Stomach (tissue), 8 donors: ENCODE measurements at regions not wholly inside any gene's neighbourhood (a gene's known extent, or its start where the extent isn't known, plus 50 kb on each side); places are given as distances from the start of the nearest gene placed in this dataset.
A peak's percentile ranks its signal among the peaks of the same experiment; 100 is the strongest.

Source experiments
- DNase-seq, 2 donors: peaks; one replicate each; pipeline versions ENCODE4 v3.0.0 to v3.0.0-alpha.2; 2013 to 2019
- H3K27ac ChIP-seq, 5 donors: fragments of 200-600 bp in 4 of 5; sonication (generic) in 4 of 5; one replicate each; pipeline ENCODE4 v1.5.1; 2013 to 2019; ENCODE audit warnings: mild to moderate bottlenecking in 1 of 5, moderate library complexity in 1 of 5
- H3K27me3 ChIP-seq, 3 donors: fragments of 200-600 bp; sonication (generic); one replicate each; pipeline ENCODE4 v1.5.1; 2017 to 2019; ENCODE audit warnings: mixed run types in 1 of 3
- H3K36me3 ChIP-seq, 4 donors: fragments of 200-600 bp; sonication (generic); 1 replicate in 3 of 4; 2 replicates in 1 of 4; pipeline ENCODE4 v1.5.1; 2016 to 2019
- H3K4me1 ChIP-seq, 4 donors: fragments of 200-600 bp; sonication (generic); one replicate each; pipeline ENCODE4 v1.5.1; 2016 to 2019
- H3K4me3 ChIP-seq, 4 donors: fragments of 200-600 bp; sonication (generic) in 3 of 4; one replicate each; pipeline ENCODE4 v1.5.1; 2016 to 2019; ENCODE audit warnings: mild to moderate bottlenecking in 1 of 4
- H3K9me3 ChIP-seq, 4 donors: fragments of 200-600 bp; sonication (generic); one replicate each; pipeline ENCODE4 v1.5.1; 2016 to 2019
- CTCF ChIP-seq, 7 experiments: fragments of 450-650 bp in 4 of 7; fragments of 200-600 bp in 3 of 7; sonication (generic) in 3 of 7; IDR thresholded peaks; one replicate each; pipeline ENCODE4 v1.5.1; 2016 to 2019; ENCODE audit warnings: antibody characterized with exemption in 7 of 7, control low read depth in 2 of 7, mild to moderate bottlenecking in 1 of 7
- EP300 ChIP-seq: sonication (generic); formaldehyde crosslinking; IDR thresholded peaks from one replicate; pipeline ENCODE4 v1.6.1; 2017; ENCODE audit warnings: antibody characterized with exemption
- POLR2A ChIP-seq, 4 donors: fragments of 450-650 bp; IDR thresholded peaks; one replicate each; pipeline ENCODE4 v1.6.1; 2016; ENCODE audit warnings: antibody characterized with exemption in 4 of 4, control low read depth in 2 of 4, mild to moderate bottlenecking in 1 of 4, moderate library complexity in 1 of 4
- POLR2AphosphoS5 ChIP-seq, 3 donors: sonication (generic); formaldehyde crosslinking; IDR thresholded peaks; one replicate each; pipeline ENCODE4 v1.6.1; 2016; ENCODE audit warnings: antibody characterized with exemption in 3 of 3
- WGBS, 5 donors: extraction: QIAGEN DNeasy Blood & Tissue Kit in 3 of 5; methylation state at CpG; one replicate each; pipeline versions ENCODE4 v1.1.5 to v1.1.7; 2013 to 2018; 5-methylcytosine and 5-hydroxymethylcytosine counted together
- intact Hi-C: fragments of 100-400 bp; cut with DNase I; formaldehyde crosslinking; loops from one replicate; pipeline ENCODE4 v1.15.1; 2023; ENCODE audit warnings: low total_unique reads
- donor health status: healthy with polysubstance abuse.
- donor health status: Bipolar disorder and iron deficiency.
- donor health status: healthy.

- intact Hi-C loops: no loop called here
- TF ChIP-seq POLR2A (IDR thresholded peaks at IDR 0.05) (no peak), CTCF (IDR thresholded peaks at IDR 0.05) (no peak), EP300 (no peak), POLR2AphosphoS5 (IDR thresholded peaks at IDR 0.05) (no peak)
- H3K4me3 ChIP-seq: no peak overlapping the region
- no peaks in the 10 kb centered on the region for H3K27me3 ChIP-seq
- DNase-seq: no peak
- H3K9me3 ChIP-seq: peaks cover 8 to 27% (median 18%) of the 10 kb centered on the region in 4 donors
- no peaks in the 10 kb centered on the region for H3K36me3 ChIP-seq
- no peaks in the 10 kb centered on the region for H3K4me1 ChIP-seq
- H3K27ac ChIP-seq: no peak overlapping the region
These were observed 1059.7 kb upstream of the ACVR2A start for GRCh38 chr2:146785101-146785500.

GRCh38 chr2:146784602-146785001 is 1060.2 kb upstream of the ACVR2A start:
- H3K4me3 ChIP-seq: no peak overlapping the region
- H3K36me3 ChIP-seq: no peaks in the 10 kb centered on the region
- TF ChIP-seq POLR2AphosphoS5 (IDR thresholded peaks at IDR 0.05) (no peak), POLR2A (IDR thresholded peaks at IDR 0.05) (no peak), CTCF (IDR thresholded peaks at IDR 0.05) (no peak), EP300 (no peak)
- intact Hi-C loops: no loop called here
- no peaks in the 10 kb centered on the region for H3K4me1 ChIP-seq
- no peaks in the 10 kb centered on the region for H3K27me3 ChIP-seq
- peaks cover 8 to 22% (median 16%) of the 10 kb centered on the region in 4 donors for H3K9me3 ChIP-seq
- DNase-seq: no peak
- whole genome bisulfite sequencing, 5 donors: 72 to 80% (median 74%) methylated on average over 4 of the region's 4 CpGs
- H3K27ac ChIP-seq: no peak overlapping the region

- Histone ChIP-seq H3K4me3 (no peak overlapping the region), H3K4me1 (no peaks in the 10 kb centered on the region), H3K36me3 (no peaks in the 10 kb centered on the region), H3K9me3 (no peaks in the 10 kb centered on the region), H3K27me3 (no peaks in the 10 kb centered on the region), H3K27ac (no peak overlapping the region)
- intact Hi-C loops: no loop called here
- no peak for DNase-seq
- TF ChIP-seq POLR2A (IDR thresholded peaks at IDR 0.05): no peak
- 84 to 99% (median 93%) methylated on average over 2 of the region's 2 CpGs for WGBS, 5 donors
These were observed 1067.6 kb upstream of the ACVR2A start for GRCh38 chr2:146777181-146777580.

GRCh38 chr2:146776596-146776995 is 1068.2 kb upstream of the ACVR2A start:
- peak in 1 of 2 donors; percentile 7 for DNase-seq
- H3K27me3 ChIP-seq: no peaks in the 10 kb centered on the region
- H3K4me1 ChIP-seq: no peaks in the 10 kb centered on the region
- TF ChIP-seq CTCF (IDR thresholded peaks at IDR 0.05) (no peak), POLR2A (IDR thresholded peaks at IDR 0.05) (no peak), POLR2AphosphoS5 (IDR thresholded peaks at IDR 0.05) (no peak), EP300 (no peak)
- intact Hi-C loops: no loop called here
- 37 to 63% (median 57%) methylated on average over 4 of the region's 4 CpGs for WGBS, 5 donors
- no peak overlapping the region for H3K27ac ChIP-seq
- H3K4me3 ChIP-seq: no peak overlapping the region
- H3K9me3 ChIP-seq: no peaks in the 10 kb centered on the region
- no peaks in the 10 kb centered on the region for H3K36me3 ChIP-seq

- WGBS, 5 donors: 37 to 44% (median 43%) methylated on average over 2 of the region's 2 CpGs
- intact Hi-C loops: no loop called here
- no peaks in the 10 kb centered on the region for H3K36me3 ChIP-seq
- no peak overlapping the region for H3K4me3 ChIP-seq
- no peak overlapping the region for H3K27ac ChIP-seq
- no peaks in the 10 kb centered on the region for H3K27me3 ChIP-seq
- TF ChIP-seq CTCF (IDR thresholded peaks at IDR 0.05) (no peak), EP300 (no peak), POLR2A (IDR thresholded peaks at IDR 0.05) (no peak), POLR2AphosphoS5 (IDR thresholded peaks at IDR 0.05) (no peak)
- no peaks in the 10 kb centered on the region for H3K4me1 ChIP-seq
- no peak for DNase-seq
- no peaks in the 10 kb centered on the region for H3K9me3 ChIP-seq
These were observed 1073.3 kb upstream of the ACVR2A start for GRCh38 chr2:146771531-146771930.
